Retinal pigment epithelial cell (primary cell): ENCODE measurements at regions not wholly inside any gene's neighbourhood (a gene's known extent, or its start where the extent isn't known, plus 50 kb on each side); places are given as distances from the start of the nearest gene placed in this dataset.
A peak's percentile ranks its signal among the peaks of the same experiment; 100 is the strongest.

Experiments used
- DNase-seq: peaks from one replicate; pipeline ENCODE4 v3.0.0-alpha.2; 2010; ENCODE audit warnings: low read depth
- H3K4me3 ChIP-seq: 2 replicates; pipeline ENCODE4 v1.5.1; 2011; ENCODE audit warnings: mild to moderate bottlenecking, low read length, control low read depth, moderate library complexity
- CTCF ChIP-seq: conservative IDR thresholded peaks from 2 replicates; pipeline ENCODE4 v1.5.1; 2011; ENCODE audit warnings: low read depth, low read length, control low read depth, inconsistent platforms

GRCh38 chr9:73083519-73083918, 68.1 kb upstream of the ANXA1 start:
- no peak overlapping the region for H3K4me3 ChIP-seq
- TF ChIP-seq CTCF = no peak
- DNase-seq = no peak

- H3K4me3 ChIP-seq = no peak overlapping the region
- peak; percentile 87 for TF ChIP-seq CTCF
- DNase-seq = peak; percentile 52
Measured at GRCh38 chr9:73081979-73082657, 69.5 kb upstream of the ANXA1 start.

GRCh38 chr9:73080110-73080694, 71.5 kb upstream of the ANXA1 start:
- TF ChIP-seq CTCF = no peak
- no peak overlapping the region for H3K4me3 ChIP-seq
- no peak for DNase-seq

- H3K4me3 ChIP-seq = no peak overlapping the region
- peak; percentile 25 for TF ChIP-seq CTCF
- DNase-seq = no peak
Measured at GRCh38 chr9:73079326-73079725, 72.3 kb upstream of the ANXA1 start.

GRCh38 chr9:73077625-73078030, 74.0 kb upstream of the ANXA1 start:
- H3K4me3 ChIP-seq = no peak overlapping the region
- DNase-seq = no peak
- no peak for TF ChIP-seq CTCF

GRCh38 chr9:73076970-73077369, 74.7 kb upstream of the ANXA1 start:
- DNase-seq = no peak
- H3K4me3 ChIP-seq = no peak overlapping the region
- no peak for TF ChIP-seq CTCF

- TF ChIP-seq CTCF = no peak
- no peak overlapping the region for H3K4me3 ChIP-seq
- DNase-seq = peak; percentile 51
Measured at GRCh38 chr9:73074176-73074708, 77.4 kb upstream of the ANXA1 start.
